ENCODE measurements at regions not wholly inside any gene's neighbourhood (a gene's known extent, or its start where the extent isn't known, plus 50 kb on each side); places are given as distances from the start of the nearest gene placed in this dataset.

DNA sequence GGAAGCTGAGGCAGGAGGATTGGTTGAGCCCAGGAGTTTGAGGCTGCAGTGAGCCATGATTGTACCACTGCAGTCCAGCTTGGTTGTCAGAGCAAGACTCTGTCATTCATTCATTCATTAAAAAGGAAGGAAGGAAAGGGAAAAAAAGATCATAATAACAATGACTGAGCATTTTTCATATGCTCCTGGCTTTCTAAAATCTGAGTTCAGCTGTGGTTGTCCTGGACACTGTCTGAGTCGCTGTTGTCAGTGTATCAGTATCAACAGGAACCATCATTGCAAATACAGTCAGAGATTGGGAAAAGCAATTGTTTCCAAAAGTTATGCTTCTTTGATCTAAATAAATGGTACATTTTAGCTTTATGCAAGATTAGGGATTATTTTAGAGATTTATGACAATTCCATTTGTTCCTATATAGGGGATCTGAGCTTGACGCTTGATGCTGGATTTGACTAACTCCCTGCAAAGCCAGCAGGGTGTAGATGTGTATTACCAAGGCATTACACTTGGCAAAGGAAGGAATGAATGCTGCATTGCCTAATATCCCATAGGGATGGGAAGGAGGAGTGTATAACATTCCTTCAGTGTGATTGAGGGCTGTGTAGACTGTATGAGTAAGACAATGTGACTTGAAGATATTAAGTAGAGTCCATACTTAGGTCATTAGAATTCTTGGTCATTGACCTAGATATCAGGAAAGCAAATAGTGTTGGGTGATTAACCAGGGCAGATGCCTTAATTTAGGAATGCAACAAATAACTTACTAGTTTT is 100.2 kb downstream of the DISP1 start:
- TF ChIP-seq POLR2A (IDR thresholded peaks at IDR 0.05; ENCODE audit: low read depth, low read length): no peak
- no peak for TF ChIP-seq BHLHE40 (IDR thresholded peaks at IDR 0.05; ENCODE audit: low read depth, low read length)
- TF ChIP-seq, protein P1, sequence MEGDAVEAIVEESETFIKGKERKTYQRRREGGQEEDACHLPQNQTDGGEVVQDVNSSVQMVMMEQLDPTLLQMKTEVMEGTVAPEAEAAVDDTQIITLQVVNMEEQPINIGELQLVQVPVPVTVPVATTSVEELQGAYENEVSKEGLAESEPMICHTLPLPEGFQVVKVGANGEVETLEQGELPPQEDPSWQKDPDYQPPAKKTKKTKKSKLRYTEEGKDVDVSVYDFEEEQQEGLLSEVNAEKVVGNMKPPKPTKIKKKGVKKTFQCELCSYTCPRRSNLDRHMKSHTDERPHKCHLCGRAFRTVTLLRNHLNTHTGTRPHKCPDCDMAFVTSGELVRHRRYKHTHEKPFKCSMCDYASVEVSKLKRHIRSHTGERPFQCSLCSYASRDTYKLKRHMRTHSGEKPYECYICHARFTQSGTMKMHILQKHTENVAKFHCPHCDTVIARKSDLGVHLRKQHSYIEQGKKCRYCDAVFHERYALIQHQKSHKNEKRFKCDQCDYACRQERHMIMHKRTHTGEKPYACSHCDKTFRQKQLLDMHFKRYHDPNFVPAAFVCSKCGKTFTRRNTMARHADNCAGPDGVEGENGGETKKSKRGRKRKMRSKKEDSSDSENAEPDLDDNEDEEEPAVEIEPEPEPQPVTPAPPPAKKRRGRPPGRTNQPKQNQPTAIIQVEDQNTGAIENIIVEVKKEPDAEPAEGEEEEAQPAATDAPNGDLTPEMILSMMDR (conservative IDR thresholded peaks at IDR 0.05; ENCODE audit: low read depth, low read length): peak; percentile 26; the same call in 1 of the 2 replicates
